ENCODE measurements at regions not wholly inside any gene's neighbourhood (a gene's known extent, or its start where the extent isn't known, plus 50 kb on each side); places are given as distances from the start of the nearest gene placed in this dataset.

GRCh38 chr6:84521511-84521910, 242.9 kb downstream of the TBX18 start:
- no peak for DNase-seq

- DNase-seq, result no peak
Measured at GRCh38 chr6:84517741-84518530, 246.5 kb downstream of the TBX18 start.

GRCh38 chr6:84516154-84516553, 248.2 kb downstream of the TBX18 start:
- DNase-seq, result no peak

GRCh38 chr6:84515067-84515466, 249.3 kb downstream of the TBX18 start:
- no peak for DNase-seq

GRCh38 chr6:84514089-84514971, 250.1 kb downstream of the TBX18 start:
- no peak for DNase-seq

GRCh38 chr6:84512391-84512790, 252.0 kb downstream of the TBX18 start:
- no peak for DNase-seq

GRCh38 chr6:84511929-84512328, 252.5 kb downstream of the TBX18 start:
- DNase-seq, result no peak

GRCh38 chr6:84508981-84509380, 255.4 kb downstream of the TBX18 start:
- no peak for DNase-seq

GRCh38 chr6:84508334-84508733, 256.1 kb downstream of the TBX18 start:
- no peak for DNase-seq

GRCh38 chr6:84504025-84504424, 260.4 kb downstream of the TBX18 start:
- no peak for DNase-seq

GRCh38 chr6:84501315-84501714, 263.1 kb downstream of the TBX18 start:
- no peak for DNase-seq

- DNase-seq, result no peak
Measured at GRCh38 chr6:84500726-84501125, 263.7 kb downstream of the TBX18 start.

GRCh38 chr6:84498905-84499304, 265.5 kb downstream of the TBX18 start:
- DNase-seq, result no peak

- DNase-seq, result no peak
Measured at GRCh38 chr6:84492241-84493165, 265.1 kb upstream of the CEP162 start.

GRCh38 chr6:84489598-84489997, 262.2 kb upstream of the CEP162 start:
- no peak for DNase-seq

GRCh38 chr6:84486526-84486925, 259.1 kb upstream of the CEP162 start:
- no peak for DNase-seq

GRCh38 chr6:84469144-84469543, 241.7 kb upstream of the CEP162 start:
- no peak for DNase-seq

GRCh38 chr6:84467296-84467695, 239.9 kb upstream of the CEP162 start:
- DNase-seq, result no peak

- no peak for DNase-seq
Measured at GRCh38 chr6:84466511-84466910, 239.1 kb upstream of the CEP162 start.

GRCh38 chr6:84464471-84464870, 237.0 kb upstream of the CEP162 start:
- DNase-seq, result no peak

- DNase-seq, result no peak
Measured at GRCh38 chr6:84462698-84463097, 235.3 kb upstream of the CEP162 start.

- DNase-seq, result no peak
Measured at GRCh38 chr6:84461461-84461860, 234.0 kb upstream of the CEP162 start.

- DNase-seq, result no peak
Measured at GRCh38 chr6:84460491-84460890, 233.0 kb upstream of the CEP162 start.

Data from MV-4-11 (cell line).